HEK293 (cell line): ENCODE measurements at regions not wholly inside any gene's neighbourhood (a gene's known extent, or its start where the extent isn't known, plus 50 kb on each side); places are given as distances from the start of the nearest gene placed in this dataset.

ENCODE experiments used
- CTCF ChIA-PET: fragments of 350-600 bp; formaldehyde crosslinking; extraction: SDS; loops from one replicate; lab custom pipeline; 2021; ENCODE audit warnings: antibody characterized with exemption; lab: Yijun Ruan, JAX
- POLR2A ChIA-PET: fragments of 300-600 bp; formaldehyde crosslinking; extraction: SDS; loops from one replicate; lab custom pipeline; 2020; ENCODE audit warnings: antibody characterized with exemption, inconsistent platforms; lab: Yijun Ruan, JAX
- H3K27ac ChIP-seq: fragments of 200-500 bp; sonication (Bioruptor generic); 2 replicates; pipeline ENCODE4 v1.5.1; 2014; ENCODE audit warnings: low read depth, low read length, control low read depth, inconsistent platforms; ENCODE audit errors: extremely low read depth
- H3K36me3 ChIP-seq, 2 experiments: fragments of 200-500 bp in 1 of 2; sonication (Bioruptor generic) in 1 of 2; 1 replicate in 1 of 2; 2 replicates in 1 of 2; pipeline ENCODE4 v1.5.1; 2014 to 2017; ENCODE audit warnings: inconsistent platforms in 2 of 2, low read length in 2 of 2; ENCODE audit not compliant: control insufficient read depth in 2 of 2, insufficient read depth in 1 of 2
- H3K4me1 ChIP-seq: fragments of 200-500 bp; sonication (Bioruptor generic); 2 replicates; pipeline ENCODE4 v1.5.1; 2014; ENCODE audit warnings: mild to moderate bottlenecking, low read length, inconsistent platforms; ENCODE audit not compliant: control insufficient read depth, insufficient read depth
- H3K4me3 ChIP-seq: 2 replicates; pipeline ENCODE4 v1.5.1; 2011; ENCODE audit warnings: low read depth, mild to moderate bottlenecking, control low read depth, low read length, moderate library complexity
- H3K9me3 ChIP-seq: fragments of 200-500 bp; sonication (Bioruptor generic); 2 replicates; pipeline ENCODE4 v1.5.1; 2014; ENCODE audit warnings: low read depth, low read length, inconsistent platforms; ENCODE audit not compliant: control insufficient read depth, insufficient read depth
- MYNN ChIP-seq: fragments of 450-650 bp; formaldehyde crosslinking; IDR thresholded peaks from 2 replicates; pipeline ENCODE4 v1.5.1; 2016; ENCODE audit warnings: missing biosample characterization, missing genetic modification characterization, borderline replicate concordance
- OVOL3 ChIP-seq: fragments of 450-650 bp; formaldehyde crosslinking; IDR thresholded peaks from 2 replicates; pipeline ENCODE4 v1.5.1; 2016; ENCODE audit warnings: missing biosample characterization, missing genetic modification characterization
- SP3 ChIP-seq: fragments of 450-650 bp; formaldehyde crosslinking; IDR thresholded peaks from 2 replicates; pipeline ENCODE4 v1.5.1; 2016; ENCODE audit warnings: missing biosample characterization, missing genetic modification characterization
- ZBTB8A ChIP-seq: fragments of 450-650 bp; formaldehyde crosslinking; IDR thresholded peaks from 2 replicates; pipeline ENCODE4 v1.5.1; 2016; ENCODE audit warnings: missing biosample characterization, missing genetic modification characterization
- ZFP3 ChIP-seq: fragments of 450-650 bp; formaldehyde crosslinking; IDR thresholded peaks from 2 replicates; pipeline ENCODE4 v1.5.1; 2016; ENCODE audit warnings: low read depth, missing biosample characterization, missing genetic modification characterization
- ZFP37 ChIP-seq: fragments of 450-650 bp; formaldehyde crosslinking; IDR thresholded peaks from 2 replicates; pipeline ENCODE4 v1.5.1; 2016; ENCODE audit warnings: missing biosample characterization, missing genetic modification characterization
- ZFP41 ChIP-seq: fragments of 450-650 bp; formaldehyde crosslinking; IDR thresholded peaks from 2 replicates; pipeline ENCODE4 v1.5.1; 2016; ENCODE audit warnings: missing biosample characterization, missing genetic modification characterization, borderline replicate concordance
- ZNF138 ChIP-seq: fragments of 450-650 bp; formaldehyde crosslinking; IDR thresholded peaks from 2 replicates; pipeline ENCODE4 v1.5.1; 2016; ENCODE audit warnings: missing biosample characterization, missing genetic modification characterization, borderline replicate concordance
- ZNF16 ChIP-seq: fragments of 450-650 bp; formaldehyde crosslinking; IDR thresholded peaks from 2 replicates; pipeline ENCODE4 v1.5.1; 2016; ENCODE audit warnings: low read depth, missing biosample characterization, missing genetic modification characterization
- ZNF175 ChIP-seq: fragments of 450-650 bp; formaldehyde crosslinking; IDR thresholded peaks from 2 replicates; pipeline ENCODE4 v1.5.1; 2016; ENCODE audit warnings: missing biosample characterization, missing genetic modification characterization
- ZNF24 ChIP-seq: fragments of 450-650 bp; formaldehyde crosslinking; IDR thresholded peaks from 2 replicates; pipeline ENCODE4 v1.5.1; 2016; ENCODE audit warnings: missing biosample characterization, missing genetic modification characterization
- ZNF302 ChIP-seq: fragments of 450-650 bp; formaldehyde crosslinking; IDR thresholded peaks from 2 replicates; pipeline ENCODE4 v1.5.1; 2016; ENCODE audit warnings: missing biosample characterization, missing genetic modification characterization, low read depth
- ZNF404 ChIP-seq: fragments of 450-650 bp; formaldehyde crosslinking; IDR thresholded peaks from 2 replicates; pipeline ENCODE4 v1.5.1; 2017; ENCODE audit warnings: missing biosample characterization, missing genetic modification characterization
- ZNF530 ChIP-seq: fragments of 450-650 bp; formaldehyde crosslinking; IDR thresholded peaks from 2 replicates; pipeline ENCODE4 v1.5.1; 2016; ENCODE audit warnings: low read depth, missing biosample characterization, missing genetic modification characterization
- ZNF549 ChIP-seq: fragments of 450-650 bp; IDR thresholded peaks from 2 replicates; pipeline ENCODE4 v1.5.1; 2018; ENCODE audit warnings: missing biosample characterization, missing genetic modification characterization, mild to moderate bottlenecking, inconsistent platforms, moderate library complexity
- ZNF596 ChIP-seq: fragments of 450-650 bp; IDR thresholded peaks from 2 replicates; pipeline ENCODE4 v1.5.0; 2018; ENCODE audit warnings: missing biosample characterization, mild to moderate bottlenecking, missing genetic modification characterization, moderate library complexity
- ZNF626 ChIP-seq: fragments of 450-650 bp; sonication (Bioruptor Pico); formaldehyde crosslinking; IDR thresholded peaks from 2 replicates; pipeline ENCODE4 v1.5.1; 2018; ENCODE audit warnings: missing biosample characterization, missing genetic modification characterization, inconsistent platforms
- ZNF664 ChIP-seq: fragments of 450-650 bp; formaldehyde crosslinking; IDR thresholded peaks from 2 replicates; pipeline ENCODE4 v1.5.1; 2016; ENCODE audit warnings: missing biosample characterization, missing genetic modification characterization
- ZNF791 ChIP-seq: fragments of 450-650 bp; formaldehyde crosslinking; IDR thresholded peaks from 2 replicates; pipeline ENCODE4 v1.5.1; 2016; ENCODE audit warnings: missing biosample characterization, missing genetic modification characterization
- TF ChIP-seq, protein P1 (sequence below): fragments of 450-650 bp; formaldehyde crosslinking; IDR thresholded peaks from 2 replicates; pipeline ENCODE4 v1.5.1; 2016; ENCODE audit warnings: missing biosample characterization, missing genetic modification characterization
- TF ChIP-seq, protein P2 (sequence below): fragments of 450-650 bp; formaldehyde crosslinking; optimal IDR thresholded peaks from 2 replicates; pipeline ENCODE3; 2016; ENCODE audit warnings: missing biosample characterization, mild to moderate bottlenecking, missing genetic modification characterization
- TF ChIP-seq, protein P3 (sequence below): fragments of 450-650 bp; formaldehyde crosslinking; IDR thresholded peaks from 2 replicates; pipeline ENCODE4 v1.5.1; 2016; ENCODE audit warnings: missing biosample characterization, missing genetic modification characterization
- TF ChIP-seq, protein P4 (sequence below): fragments of 450-650 bp; formaldehyde crosslinking; IDR thresholded peaks from 2 replicates; pipeline ENCODE4 v1.5.1; 2016; ENCODE audit warnings: missing biosample characterization, missing genetic modification characterization, low read depth
- TF ChIP-seq, protein P5 (sequence below): fragments of 450-650 bp; formaldehyde crosslinking; IDR thresholded peaks from 2 replicates; pipeline ENCODE4 v1.5.1; 2016; ENCODE audit warnings: missing biosample characterization, missing genetic modification characterization

DNA sequence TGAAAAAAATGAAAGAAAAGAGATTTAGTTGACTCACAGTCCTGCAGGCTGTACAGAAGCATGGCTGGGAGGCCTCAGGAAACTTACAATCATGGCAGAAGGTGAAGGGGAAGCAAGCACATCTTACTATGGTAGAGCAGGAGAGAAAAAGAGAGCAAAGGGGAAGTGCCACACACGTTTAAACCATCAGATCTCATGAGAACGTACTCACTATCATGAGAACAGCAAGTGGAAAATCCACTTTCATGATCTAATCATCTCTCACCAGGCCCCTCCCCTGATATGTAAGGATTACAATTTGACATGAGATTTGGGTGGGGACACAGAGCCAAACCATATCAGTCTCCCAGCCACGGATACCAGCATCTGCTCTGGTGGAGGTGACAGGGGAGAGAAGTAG, 50.8 kb upstream of the CPOX start:
- POLR2A ChIA-PET = no interaction called here
- TF ChIP-seq ZNF138 (tag by site-specific recombination) = no peak
- TF ChIP-seq, protein P1, sequence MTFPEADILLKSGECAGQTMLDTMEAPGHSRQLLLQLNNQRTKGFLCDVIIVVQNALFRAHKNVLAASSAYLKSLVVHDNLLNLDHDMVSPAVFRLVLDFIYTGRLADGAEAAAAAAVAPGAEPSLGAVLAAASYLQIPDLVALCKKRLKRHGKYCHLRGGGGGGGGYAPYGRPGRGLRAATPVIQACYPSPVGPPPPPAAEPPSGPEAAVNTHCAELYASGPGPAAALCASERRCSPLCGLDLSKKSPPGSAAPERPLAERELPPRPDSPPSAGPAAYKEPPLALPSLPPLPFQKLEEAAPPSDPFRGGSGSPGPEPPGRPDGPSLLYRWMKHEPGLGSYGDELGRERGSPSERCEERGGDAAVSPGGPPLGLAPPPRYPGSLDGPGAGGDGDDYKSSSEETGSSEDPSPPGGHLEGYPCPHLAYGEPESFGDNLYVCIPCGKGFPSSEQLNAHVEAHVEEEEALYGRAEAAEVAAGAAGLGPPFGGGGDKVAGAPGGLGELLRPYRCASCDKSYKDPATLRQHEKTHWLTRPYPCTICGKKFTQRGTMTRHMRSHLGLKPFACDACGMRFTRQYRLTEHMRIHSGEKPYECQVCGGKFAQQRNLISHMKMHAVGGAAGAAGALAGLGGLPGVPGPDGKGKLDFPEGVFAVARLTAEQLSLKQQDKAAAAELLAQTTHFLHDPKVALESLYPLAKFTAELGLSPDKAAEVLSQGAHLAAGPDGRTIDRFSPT (tag by site-specific recombination) = no peak
- TF ChIP-seq ZNF626 (tag by site-specific recombination) = no peak
- no peak for TF ChIP-seq SP3 (tag by site-specific recombination)
- TF ChIP-seq ZNF24 = no peak
- TF ChIP-seq, protein P2, sequence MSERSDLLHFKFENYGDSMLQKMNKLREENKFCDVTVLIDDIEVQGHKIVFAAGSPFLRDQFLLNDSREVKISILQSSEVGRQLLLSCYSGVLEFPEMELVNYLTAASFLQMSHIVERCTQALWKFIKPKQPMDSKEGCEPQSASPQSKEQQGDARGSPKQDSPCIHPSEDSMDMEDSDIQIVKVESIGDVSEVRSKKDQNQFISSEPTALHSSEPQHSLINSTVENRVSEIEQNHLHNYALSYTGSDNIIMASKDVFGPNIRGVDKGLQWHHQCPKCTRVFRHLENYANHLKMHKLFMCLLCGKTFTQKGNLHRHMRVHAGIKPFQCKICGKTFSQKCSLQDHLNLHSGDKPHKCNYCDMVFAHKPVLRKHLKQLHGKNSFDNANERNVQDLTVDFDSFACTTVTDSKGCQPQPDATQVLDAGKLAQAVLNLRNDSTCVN (tag by site-specific recombination) = no peak
- no peak for TF ChIP-seq ZNF596 (tag by site-specific recombination)
- TF ChIP-seq ZFP37 (tag by site-specific recombination) = no peak
- TF ChIP-seq, protein P3, sequence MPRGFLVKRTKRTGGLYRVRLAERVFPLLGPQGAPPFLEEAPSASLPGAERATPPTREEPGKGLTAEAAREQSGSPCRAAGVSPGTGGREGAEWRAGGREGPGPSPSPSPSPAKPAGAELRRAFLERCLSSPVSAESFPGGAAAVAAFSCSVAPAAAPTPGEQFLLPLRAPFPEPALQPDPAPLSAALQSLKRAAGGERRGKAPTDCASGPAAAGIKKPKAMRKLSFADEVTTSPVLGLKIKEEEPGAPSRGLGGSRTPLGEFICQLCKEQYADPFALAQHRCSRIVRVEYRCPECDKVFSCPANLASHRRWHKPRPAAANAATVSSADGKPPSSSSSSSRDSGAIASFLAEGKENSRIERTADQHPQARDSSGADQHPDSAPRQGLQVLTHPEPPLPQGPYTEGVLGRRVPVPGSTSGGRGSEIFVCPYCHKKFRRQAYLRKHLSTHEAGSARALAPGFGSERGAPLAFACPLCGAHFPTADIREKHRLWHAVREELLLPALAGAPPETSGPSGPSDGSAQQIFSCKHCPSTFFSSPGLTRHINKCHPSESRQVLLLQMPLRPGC (tag by site-specific recombination) = no peak
- no peak for TF ChIP-seq ZNF664 (tag by site-specific recombination)
- TF ChIP-seq, protein P4, sequence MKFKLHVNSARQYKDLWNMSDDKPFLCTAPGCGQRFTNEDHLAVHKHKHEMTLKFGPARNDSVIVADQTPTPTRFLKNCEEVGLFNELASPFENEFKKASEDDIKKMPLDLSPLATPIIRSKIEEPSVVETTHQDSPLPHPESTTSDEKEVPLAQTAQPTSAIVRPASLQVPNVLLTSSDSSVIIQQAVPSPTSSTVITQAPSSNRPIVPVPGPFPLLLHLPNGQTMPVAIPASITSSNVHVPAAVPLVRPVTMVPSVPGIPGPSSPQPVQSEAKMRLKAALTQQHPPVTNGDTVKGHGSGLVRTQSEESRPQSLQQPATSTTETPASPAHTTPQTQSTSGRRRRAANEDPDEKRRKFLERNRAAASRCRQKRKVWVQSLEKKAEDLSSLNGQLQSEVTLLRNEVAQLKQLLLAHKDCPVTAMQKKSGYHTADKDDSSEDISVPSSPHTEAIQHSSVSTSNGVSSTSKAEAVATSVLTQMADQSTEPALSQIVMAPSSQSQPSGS (tag by site-specific recombination) = no peak
- TF ChIP-seq, all 188 proteins: peak for 0
- H3K27ac ChIP-seq = no peak overlapping the region
- no peaks in the 10 kb centered on the region for H3K9me3 ChIP-seq
- no peak overlapping the region for H3K4me3 ChIP-seq
- H3K4me1 ChIP-seq = no peaks in the 10 kb centered on the region
- CTCF ChIA-PET = interaction anchor here (0.6 kb wide), 1 partner anchor 518 kb away, joined by 3 read pairs; no protein-coding TSS in a partner anchor
- H3K36me3 ChIP-seq = no peaks in the 10 kb centered on the region

DNA sequence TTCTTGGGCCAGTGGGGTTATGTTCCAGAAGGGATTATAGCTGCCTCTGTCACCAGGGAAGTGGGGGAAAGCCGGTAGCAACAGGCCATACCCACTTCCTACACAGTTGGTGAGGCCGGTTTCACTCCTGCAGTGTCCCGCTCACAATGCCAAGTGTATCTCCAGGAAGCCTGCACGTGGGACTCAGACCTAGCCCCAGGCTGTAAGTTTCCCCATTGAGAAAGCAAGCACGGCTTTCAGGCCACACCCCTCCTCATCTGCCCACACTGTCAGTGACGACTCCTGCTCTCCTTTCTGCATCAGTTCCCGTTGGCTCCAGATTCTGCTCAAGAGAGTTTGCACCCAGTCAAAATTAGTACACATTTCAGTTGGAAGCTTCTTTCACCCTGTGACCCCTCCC, 51.6 kb upstream of the CPOX start:
- H3K9me3 ChIP-seq = no peaks in the 10 kb centered on the region
- H3K36me3 ChIP-seq = no peaks in the 10 kb centered on the region
- no peak overlapping the region for H3K27ac ChIP-seq
- TF ChIP-seq ZNF404 (tag by site-specific recombination) (no peak), ZNF530 (no peak), ZNF16 (tag by site-specific recombination) (no peak), ZNF549 (tag by site-specific recombination) (no peak), ZNF302 (tag by site-specific recombination) (no peak), ZFP3 (no peak), ZBTB8A (tag by site-specific recombination) (no peak), ZFP41 (no peak), ZNF138 (tag by site-specific recombination) (no peak), MYNN (tag by site-specific recombination) (no peak), ZNF175 (tag by site-specific recombination) (no peak), OVOL3 (tag by site-specific recombination) (no peak), ZNF791 (tag by site-specific recombination) (no peak)
- TF ChIP-seq, protein P5, sequence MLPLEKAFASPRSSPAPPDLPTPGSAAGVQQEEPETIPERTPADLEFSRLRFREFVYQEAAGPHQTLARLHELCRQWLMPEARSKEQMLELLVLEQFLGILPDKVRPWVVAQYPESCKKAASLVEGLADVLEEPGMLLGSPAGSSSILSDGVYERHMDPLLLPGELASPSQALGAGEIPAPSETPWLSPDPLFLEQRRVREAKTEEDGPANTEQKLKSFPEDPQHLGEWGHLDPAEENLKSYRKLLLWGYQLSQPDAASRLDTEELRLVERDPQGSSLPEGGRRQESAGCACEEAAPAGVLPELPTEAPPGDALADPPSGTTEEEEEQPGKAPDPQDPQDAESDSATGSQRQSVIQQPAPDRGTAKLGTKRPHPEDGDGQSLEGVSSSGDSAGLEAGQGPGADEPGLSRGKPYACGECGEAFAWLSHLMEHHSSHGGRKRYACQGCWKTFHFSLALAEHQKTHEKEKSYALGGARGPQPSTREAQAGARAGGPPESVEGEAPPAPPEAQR (tag by site-specific recombination) = no peak
- H3K4me1 ChIP-seq = no peaks in the 10 kb centered on the region
- no peak overlapping the region for H3K4me3 ChIP-seq
- POLR2A ChIA-PET = no interaction called here
- CTCF ChIA-PET = interaction anchor here (0.6 to 0.7 kb wide), 2 partner anchors 166 to 783 kb away, joined by 3 to 4 read pairs; no protein-coding TSS in a partner anchor
